ENCODE measurements at regions not wholly inside any gene's neighbourhood (a gene's known extent, or its start where the extent isn't known, plus 50 kb on each side); places are given as distances from the start of the nearest gene placed in this dataset.

DNA sequence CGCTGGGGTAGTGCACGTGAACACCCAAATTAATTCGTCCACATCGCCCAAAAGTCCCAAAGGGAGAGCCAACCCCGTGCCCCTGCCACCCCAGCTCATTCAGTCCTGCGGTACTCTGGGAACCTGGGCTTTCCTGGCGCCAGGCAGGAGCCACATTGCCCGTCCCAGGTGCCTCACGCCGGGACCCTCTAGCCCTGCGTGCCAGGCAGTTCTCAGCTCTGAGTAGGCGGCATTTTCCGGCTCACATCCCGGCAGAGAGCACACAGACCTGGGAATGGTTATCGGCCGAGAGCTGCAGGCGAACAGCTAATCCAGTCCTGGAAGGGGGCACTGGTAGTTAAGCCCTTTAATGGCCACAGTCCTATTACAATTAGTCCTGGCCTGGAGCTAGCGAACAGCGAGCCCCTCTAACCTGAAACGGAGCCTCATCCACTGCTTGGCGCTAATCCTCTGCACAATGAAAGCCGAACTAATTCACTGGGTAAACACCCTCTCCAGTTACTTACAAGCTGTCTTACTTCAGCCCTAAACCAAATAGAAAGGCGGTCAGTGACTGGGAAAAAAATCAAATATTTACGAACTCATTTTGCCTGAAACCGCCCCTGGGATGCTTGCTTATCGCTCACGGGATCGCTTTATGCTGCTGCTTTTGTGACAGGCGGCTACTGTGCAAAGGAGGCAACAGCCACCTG lies 254.6 kb upstream of the SOX14 start:
- DNase-seq, result no peak
- H3K36me3 Mint-ChIP-seq, result no peaks in the 10 kb centered on the region
- H3K27ac Mint-ChIP-seq, result no peak overlapping the region
- Histone ChIP-seq H3K9ac (ENCODE audit: insufficient read depth, low read length, poor library complexity, severe bottlenecking) (no peak overlapping the region), H3K36me3 (replicated peaks in 1 of 2; ENCODE audit: control insufficient read depth in 1 of 2, insufficient read depth in 2 of 2, low read length in 2 of 2) (no peaks in the 10 kb centered on the region), H3K9me3 (replicated peaks in 1 of 2; ENCODE audit: control insufficient read depth in 1 of 2, insufficient read depth in 1 of 2, low read length in 2 of 2) (peaks cover 0 to 15% of the 10 kb centered on the region in 2 donors), H3K27ac (ENCODE audit: low read depth in 1 of 2, low read length in 2 of 2) (no peak overlapping the region), H3K79me2 (ENCODE audit: insufficient read depth, low read length) (no peaks in the 10 kb centered on the region), H4K20me1 (ENCODE audit: insufficient read depth, low read length) (no peaks in the 10 kb centered on the region), H3K4me3 (replicated peaks in 1 of 3; ENCODE audit: low read depth in 2 of 3, low read length in 3 of 3) (no peak overlapping the region), H3K4me2 (replicated peaks; ENCODE audit: extremely low read depth, low read length, poor library complexity, severe bottlenecking) (no peak overlapping the region), H3K27me3 (ENCODE audit: control insufficient read depth in 2 of 2, insufficient read depth in 2 of 2, low read length in 2 of 2) (no peaks in the 10 kb centered on the region), H2AFZ (ENCODE audit: insufficient read depth, low read depth, low read length, poor library complexity, severe bottlenecking) (no peak overlapping the region), H3K4me1 (ENCODE audit: control insufficient read depth in 1 of 2, insufficient read depth in 2 of 2, low read length in 2 of 2) (no peaks in the 10 kb centered on the region)
- 75% methylated on average over 29 of the region's 29 CpGs for WGBS (ENCODE audit: insufficient coverage)
- peaks cover 0 to 13% (median 6%) of the 10 kb centered on the region in 7 donors for H3K9me3 Mint-ChIP-seq
- no peak overlapping the region for H3K4me3 Mint-ChIP-seq
- no peaks in the 10 kb centered on the region for H3K4me1 Mint-ChIP-seq
- intact Hi-C loops (cut with micrococcal nuclease), result no loop called here
- no peaks in the 10 kb centered on the region for H3K27me3 Mint-ChIP-seq (ENCODE audit: low read depth in 3 of 3)
- TF ChIP-seq, protein P1, sequence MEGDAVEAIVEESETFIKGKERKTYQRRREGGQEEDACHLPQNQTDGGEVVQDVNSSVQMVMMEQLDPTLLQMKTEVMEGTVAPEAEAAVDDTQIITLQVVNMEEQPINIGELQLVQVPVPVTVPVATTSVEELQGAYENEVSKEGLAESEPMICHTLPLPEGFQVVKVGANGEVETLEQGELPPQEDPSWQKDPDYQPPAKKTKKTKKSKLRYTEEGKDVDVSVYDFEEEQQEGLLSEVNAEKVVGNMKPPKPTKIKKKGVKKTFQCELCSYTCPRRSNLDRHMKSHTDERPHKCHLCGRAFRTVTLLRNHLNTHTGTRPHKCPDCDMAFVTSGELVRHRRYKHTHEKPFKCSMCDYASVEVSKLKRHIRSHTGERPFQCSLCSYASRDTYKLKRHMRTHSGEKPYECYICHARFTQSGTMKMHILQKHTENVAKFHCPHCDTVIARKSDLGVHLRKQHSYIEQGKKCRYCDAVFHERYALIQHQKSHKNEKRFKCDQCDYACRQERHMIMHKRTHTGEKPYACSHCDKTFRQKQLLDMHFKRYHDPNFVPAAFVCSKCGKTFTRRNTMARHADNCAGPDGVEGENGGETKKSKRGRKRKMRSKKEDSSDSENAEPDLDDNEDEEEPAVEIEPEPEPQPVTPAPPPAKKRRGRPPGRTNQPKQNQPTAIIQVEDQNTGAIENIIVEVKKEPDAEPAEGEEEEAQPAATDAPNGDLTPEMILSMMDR (IDR thresholded peaks at IDR 0.05), result no peak

DNA sequence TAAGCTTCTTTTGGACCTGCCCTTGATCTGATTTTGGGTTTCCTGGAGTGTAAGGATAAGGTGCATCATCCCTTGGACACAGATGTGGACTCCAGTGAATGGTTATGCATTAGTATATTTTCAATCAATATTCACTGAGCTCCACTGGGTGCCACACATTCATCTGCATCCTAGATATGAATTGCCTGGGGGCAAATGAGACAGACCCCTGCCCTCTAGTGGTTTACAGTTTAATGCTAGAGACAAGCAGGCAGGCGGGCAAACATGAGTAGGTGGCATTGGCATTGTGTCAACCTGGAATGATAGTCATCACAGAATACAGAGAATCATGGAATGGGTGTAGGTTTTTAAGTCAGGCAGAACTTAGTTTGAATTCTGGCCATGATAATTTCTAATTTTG lies 252.5 kb upstream of the SOX14 start:
- WGBS (ENCODE audit: insufficient coverage), result 83% methylated on average over 1 of the region's 1 CpG
- no peaks in the 10 kb centered on the region for H3K4me1 ChIP-seq (ENCODE audit: control insufficient read depth in 1 of 2, insufficient read depth in 2 of 2, low read length in 2 of 2)
- no peak overlapping the region for H3K4me2 ChIP-seq (replicated peaks; ENCODE audit: extremely low read depth, low read length, poor library complexity, severe bottlenecking)
- no peak overlapping the region for H2AFZ ChIP-seq (ENCODE audit: insufficient read depth, low read depth, low read length, poor library complexity, severe bottlenecking)
- H3K4me3 Mint-ChIP-seq, result no peak overlapping the region
- H3K36me3 ChIP-seq (replicated peaks in 1 of 2; ENCODE audit: control insufficient read depth in 1 of 2, insufficient read depth in 2 of 2, low read length in 2 of 2), result no peaks in the 10 kb centered on the region
- H3K9me3 Mint-ChIP-seq, result peaks cover 0 to 12% (median 6%) of the 10 kb centered on the region in 7 donors
- no peaks in the 10 kb centered on the region for H4K20me1 ChIP-seq (ENCODE audit: insufficient read depth, low read length)
- H3K79me2 ChIP-seq (ENCODE audit: insufficient read depth, low read length), result no peaks in the 10 kb centered on the region
- no peak for DNase-seq
- H3K36me3 Mint-ChIP-seq, result no peaks in the 10 kb centered on the region
- intact Hi-C loops (cut with micrococcal nuclease), result no loop called here
- H3K4me3 ChIP-seq (replicated peaks in 1 of 3; ENCODE audit: low read depth in 2 of 3, low read length in 3 of 3), result no peak overlapping the region
- H3K9me3 ChIP-seq (replicated peaks in 1 of 2; ENCODE audit: control insufficient read depth in 1 of 2, insufficient read depth in 1 of 2, low read length in 2 of 2), result peaks cover 0 to 16% of the 10 kb centered on the region in 2 donors
- no peaks in the 10 kb centered on the region for H3K27me3 ChIP-seq (ENCODE audit: control insufficient read depth in 2 of 2, insufficient read depth in 2 of 2, low read length in 2 of 2)
- TF ChIP-seq, protein P1 (IDR thresholded peaks at IDR 0.05), result no peak
- H3K27ac Mint-ChIP-seq, result no peak overlapping the region
- no peak overlapping the region for H3K27ac ChIP-seq (ENCODE audit: low read depth in 1 of 2, low read length in 2 of 2)
- no peaks in the 10 kb centered on the region for H3K4me1 Mint-ChIP-seq
- H3K27me3 Mint-ChIP-seq (ENCODE audit: low read depth in 3 of 3), result no peaks in the 10 kb centered on the region
- no peak overlapping the region for H3K9ac ChIP-seq (ENCODE audit: insufficient read depth, low read length, poor library complexity, severe bottlenecking)

Data from CD14-positive monocyte (primary cell).